NCI-H748 (cell line): ENCODE measurements at regions not wholly inside any gene's neighbourhood (a gene's known extent, or its start where the extent isn't known, plus 50 kb on each side); places are given as distances from the start of the nearest gene placed in this dataset.
"Not testable (repeated sequence)": the region's sequence is repeated elsewhere in the genome, so short reads cannot be mapped to it uniquely, and the experiment has no call there.

Experiments used
- DNase-seq: peaks from one replicate; lab custom pipeline; 2025; ENCODE audit not compliant: unreplicated experiment; lab: John Stamatoyannopoulos, UW

DNA sequence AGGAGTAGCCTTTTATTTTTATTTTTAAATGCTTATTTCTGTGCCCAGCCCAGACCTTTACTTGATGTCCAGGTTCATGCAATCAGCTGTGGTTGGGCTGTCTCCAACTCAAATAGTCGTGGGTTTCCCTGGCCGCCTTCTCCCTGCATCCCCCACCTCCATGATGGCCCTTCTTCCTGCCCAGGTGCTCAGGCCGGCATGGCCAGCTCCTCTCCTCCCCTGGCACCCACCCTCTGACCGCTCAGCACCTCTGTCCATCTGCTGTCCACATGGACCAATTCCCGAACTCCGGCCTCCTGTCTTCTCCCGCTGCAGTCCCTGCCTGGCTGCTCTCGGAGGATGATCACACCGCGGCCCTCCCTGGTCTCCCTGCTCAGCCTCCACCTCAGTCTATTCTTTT is 81.2 kb upstream of the SULF2 start:
- DNase-seq: no peak

GRCh38 chr20:47865912-47866311 is 80.6 kb upstream of the SULF2 start:
- DNase-seq: no peak

GRCh38 chr20:47865451-47865850 is 80.2 kb upstream of the SULF2 start:
- DNase-seq: no peak

DNA sequence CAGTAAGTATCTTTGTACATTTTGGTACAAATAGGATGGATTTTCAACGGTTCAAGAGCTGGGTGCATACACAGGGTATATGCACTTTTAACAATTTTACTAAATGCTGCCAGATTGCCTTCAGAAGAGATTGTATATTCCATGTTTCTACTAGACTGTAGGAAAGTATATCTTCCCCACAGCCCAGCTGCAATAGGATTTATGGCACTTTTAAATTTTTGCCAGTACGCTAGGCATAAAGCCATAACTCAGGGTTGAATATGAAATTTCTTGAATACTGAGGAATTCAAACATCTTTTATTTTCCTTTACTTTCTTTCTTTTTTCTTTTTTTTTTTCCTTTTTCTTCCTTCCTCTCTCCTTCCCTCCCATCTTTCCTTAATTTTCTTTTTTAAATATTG is 78.7 kb upstream of the SULF2 start:
- DNase-seq: no peak

- no peak for DNase-seq
Observed at GRCh38 chr20:47863315-47863965, 78.2 kb upstream of the SULF2 start.

DNA sequence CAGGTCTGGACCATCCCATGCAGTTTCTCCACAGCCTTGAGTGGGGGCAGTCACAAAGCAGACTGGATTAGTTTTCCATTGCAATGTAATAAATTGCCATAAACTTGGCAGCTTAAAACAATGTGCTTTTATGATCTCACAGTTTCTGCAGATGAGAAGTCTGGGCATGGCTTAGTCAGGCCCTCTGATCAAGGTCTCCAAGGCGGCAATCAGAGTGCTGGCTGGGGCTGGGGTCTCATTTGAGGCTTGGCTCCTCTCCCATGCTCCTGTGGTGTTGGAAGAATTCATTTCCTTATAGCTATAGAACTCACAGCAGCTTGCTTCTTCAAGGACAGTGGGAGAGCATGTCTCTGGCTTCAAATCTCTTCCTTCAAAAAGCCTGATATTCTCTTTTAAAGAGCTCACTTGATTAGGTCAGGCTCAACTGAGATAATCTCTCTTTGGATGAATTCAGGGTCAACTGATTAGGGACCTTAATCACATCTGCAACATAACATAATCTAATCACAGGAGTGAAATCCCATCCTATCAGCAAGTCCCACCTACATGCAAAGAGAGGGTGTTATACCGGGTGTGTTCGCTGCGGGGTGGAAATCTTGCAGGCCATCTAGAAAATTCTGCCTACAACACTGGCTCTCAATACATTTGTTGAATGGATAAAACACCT is 77.4 kb upstream of the SULF2 start:
- no peak for DNase-seq

DNA sequence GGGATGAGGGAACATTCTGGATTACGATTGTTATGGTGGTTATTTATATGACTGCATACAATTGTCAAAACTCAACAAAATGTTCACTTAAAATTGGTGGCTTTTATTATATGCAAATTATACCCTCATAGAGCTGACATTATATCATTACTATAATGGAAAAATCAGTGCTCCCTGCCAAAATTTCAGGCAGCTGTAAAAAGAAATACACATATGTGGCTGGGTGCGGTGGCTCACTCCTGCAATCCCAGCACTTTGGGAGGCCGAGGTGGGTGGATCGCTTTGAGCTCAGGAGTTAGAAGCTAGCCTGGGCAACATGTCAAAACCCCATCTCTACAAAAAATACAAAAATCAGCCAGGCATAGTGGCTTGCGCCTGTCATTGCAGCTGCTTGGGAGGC is 75.8 kb upstream of the SULF2 start:
- no peak for DNase-seq

DNA sequence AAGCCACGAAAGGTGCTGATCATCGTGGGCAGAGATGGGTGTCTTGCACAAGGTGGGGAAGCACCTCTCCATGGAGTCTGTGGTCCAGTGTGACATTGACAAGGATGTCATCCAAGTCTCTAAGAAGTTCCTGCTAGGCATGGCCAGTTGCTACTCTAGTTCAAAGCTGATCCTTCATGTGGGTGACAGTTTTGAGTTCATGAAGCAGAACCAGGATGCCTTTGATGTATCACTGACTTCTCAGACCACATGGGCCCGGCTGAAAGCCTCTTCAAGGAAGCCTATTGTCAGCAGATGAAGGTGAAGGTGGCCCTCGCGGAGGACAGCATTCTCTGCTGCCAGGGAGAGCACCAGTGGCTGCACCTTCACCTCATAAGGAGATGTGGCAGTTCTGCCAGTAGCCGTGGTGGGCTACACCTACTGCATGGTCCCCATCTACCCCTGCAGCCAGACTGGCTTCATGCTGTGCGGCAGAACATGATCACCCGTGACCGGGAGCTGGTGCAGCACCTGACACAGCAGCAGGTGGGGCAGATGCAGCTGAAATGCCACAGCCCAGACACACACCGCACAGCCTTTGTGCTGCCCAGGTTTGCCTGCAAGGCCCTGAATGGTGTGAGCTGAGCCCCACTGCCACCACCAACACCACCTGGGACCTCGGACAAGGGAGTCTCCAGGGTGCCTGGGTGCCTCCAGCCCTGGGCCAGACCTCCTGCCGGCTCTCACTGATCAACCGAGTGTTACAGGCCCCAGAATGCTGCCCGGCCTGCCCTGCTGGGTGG is 75.0 kb upstream of the SULF2 start:
- DNase-seq: no peak

GRCh38 chr20:47859278-47859677 is 74.0 kb upstream of the SULF2 start:
- peak; percentile 77 for DNase-seq

DNA sequence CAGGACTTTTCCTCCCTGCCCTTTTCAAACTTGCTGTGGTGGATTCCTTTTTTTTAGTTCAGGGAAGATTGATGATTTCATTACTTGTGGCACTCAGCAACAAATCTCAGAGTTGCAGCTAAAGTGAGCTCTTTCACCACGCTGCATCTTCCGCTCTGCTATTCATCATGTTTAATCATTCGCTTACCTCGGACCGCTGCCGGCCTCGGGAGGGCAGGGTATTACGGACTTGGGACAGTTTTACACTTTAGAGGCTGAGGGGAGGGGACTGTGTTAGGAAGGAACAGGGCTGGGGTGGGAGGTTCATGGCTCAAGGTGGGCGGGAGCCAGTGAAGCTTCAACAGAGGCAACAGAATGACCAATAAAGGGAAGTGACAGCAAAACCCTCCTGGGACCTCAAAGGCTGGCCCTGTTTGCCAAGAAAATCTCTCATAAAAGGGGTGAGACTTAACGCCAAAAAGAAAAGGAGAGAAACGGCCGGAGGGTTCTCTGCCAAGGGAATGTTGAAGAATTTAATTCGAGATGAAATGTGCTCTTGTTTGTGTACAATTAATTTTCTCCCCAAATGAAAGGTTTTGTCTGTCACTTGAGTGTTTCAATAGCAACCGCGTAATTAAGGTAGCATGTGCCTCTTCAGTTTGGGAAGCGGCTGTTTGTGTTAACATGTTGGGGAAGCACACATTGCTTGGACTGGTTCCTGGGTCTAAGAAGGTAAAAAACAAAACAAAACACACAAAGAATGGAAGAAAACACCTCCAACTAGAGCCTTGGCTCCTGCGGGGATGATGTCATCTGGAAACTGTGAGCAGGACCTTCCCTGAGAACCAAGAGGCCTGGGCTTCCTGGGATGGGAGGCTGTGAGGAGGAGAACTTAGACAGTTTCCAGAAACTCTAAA is 72.5 kb upstream of the SULF2 start:
- peak; percentile 73 for DNase-seq

DNA sequence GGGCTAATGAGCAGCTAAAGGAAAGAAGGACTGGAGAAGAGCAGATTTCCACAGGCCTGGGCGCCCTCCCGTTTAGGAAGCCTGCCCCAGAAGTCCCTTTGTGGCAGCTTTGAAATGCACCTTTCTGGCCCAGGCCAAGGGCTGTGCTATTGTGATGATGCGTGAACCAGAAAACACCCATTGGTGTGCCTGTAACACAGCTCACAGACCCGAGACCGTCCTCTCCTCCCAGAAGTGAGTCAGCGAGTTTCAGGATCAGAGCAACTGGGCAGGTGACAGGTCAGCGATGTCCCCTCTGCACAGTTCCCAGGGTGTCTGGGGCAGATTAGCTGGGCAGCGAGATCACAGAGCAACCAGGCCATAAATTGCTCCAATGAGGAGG is 71.9 kb upstream of the SULF2 start:
- DNase-seq: no peak

GRCh38 chr20:47855799-47856198 is 70.5 kb upstream of the SULF2 start:
- no peak for DNase-seq

GRCh38 chr20:47854687-47855212 is 69.5 kb upstream of the SULF2 start:
- DNase-seq: peak; percentile 67

GRCh38 chr20:47851774-47852173 is 66.5 kb upstream of the SULF2 start:
- DNase-seq: no peak

DNA sequence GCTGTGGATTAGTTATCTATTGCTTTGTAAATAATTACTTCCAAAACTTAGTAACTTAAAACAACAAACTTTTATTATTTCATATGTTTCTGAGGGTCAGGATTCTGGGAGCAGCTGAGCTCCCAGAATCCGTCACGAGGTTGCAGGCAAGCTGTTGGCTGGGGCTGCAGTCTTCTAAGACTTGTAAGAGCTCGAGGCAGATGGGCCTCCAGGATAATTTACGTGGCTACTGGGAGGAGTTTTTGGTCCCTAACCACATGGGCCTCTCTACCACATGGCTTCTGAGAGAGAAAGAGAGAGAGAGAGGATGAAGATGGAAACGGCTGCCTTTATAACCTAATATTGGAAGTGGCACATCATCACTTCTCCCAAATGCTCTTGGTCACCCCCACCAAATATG is 64.9 kb upstream of the SULF2 start:
- no peak for DNase-seq

DNA sequence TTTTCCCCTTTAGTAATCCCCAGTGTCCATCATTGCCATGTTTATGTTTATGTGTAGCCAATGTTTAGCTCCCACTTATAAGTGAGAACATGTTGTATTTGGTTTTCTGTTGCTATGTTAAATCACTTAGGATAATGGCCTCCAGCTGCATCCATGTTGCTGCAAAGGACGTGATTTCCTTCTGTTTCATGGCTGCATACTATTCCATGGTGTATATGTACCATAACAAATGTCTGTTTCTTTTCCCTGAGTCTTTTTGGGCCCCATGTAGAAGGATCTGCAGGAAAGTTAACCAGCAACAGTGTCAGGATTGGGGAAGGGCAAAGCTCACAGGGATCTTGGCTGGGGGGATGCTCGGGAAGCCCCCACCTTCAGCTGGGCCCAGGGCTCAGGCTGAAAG is 64.3 kb upstream of the SULF2 start:
- DNase-seq: no peak

DNA sequence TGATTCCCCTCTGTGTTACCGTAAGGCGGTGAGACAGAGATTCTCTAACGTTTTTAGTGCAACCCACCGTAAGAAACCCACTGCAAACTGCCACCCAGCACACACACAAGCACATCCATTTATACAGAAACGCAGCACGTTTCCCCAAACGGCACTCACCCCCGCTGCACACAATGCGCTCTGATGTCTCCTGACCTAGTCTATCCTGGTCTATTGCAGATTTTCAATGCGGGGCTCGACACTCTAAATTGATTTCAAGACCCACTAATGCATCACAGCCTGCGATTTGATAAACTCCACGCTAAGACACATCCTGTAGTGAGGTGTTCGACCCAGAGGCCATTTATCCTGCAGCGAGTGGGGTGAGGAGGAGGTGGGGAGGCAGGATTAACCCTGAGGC is 63.7 kb upstream of the SULF2 start:
- peak; percentile 1 for DNase-seq

GRCh38 chr20:47848534-47848933 is 63.3 kb upstream of the SULF2 start:
- not testable (repeated sequence) for DNase-seq

DNA sequence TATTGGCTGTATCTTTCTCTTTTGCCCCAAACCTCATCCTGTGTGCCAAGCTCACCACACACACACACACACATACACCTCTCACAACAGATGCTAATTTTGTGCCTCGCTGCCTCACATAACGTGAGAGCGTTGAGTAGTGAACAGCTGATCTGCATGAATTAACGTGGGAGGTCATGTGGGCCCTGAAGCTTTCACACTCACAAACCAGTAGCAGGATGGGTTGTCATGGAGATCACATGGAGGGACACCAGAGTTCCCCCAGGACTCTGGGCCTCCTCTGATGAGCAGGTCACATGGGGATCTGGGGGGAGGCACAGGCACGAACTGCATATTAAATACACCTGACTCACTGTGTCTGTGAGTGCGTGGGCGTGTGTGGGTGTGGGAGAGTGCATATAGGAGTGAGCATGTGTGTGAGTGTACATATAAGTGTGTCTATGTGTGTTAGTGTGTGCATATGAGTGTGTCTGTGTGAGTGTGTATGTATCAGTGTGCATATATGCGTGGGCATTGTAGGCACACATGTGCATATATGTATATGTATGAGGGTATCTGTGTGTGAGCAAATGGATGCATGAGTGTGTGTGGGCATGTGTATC is 62.7 kb upstream of the SULF2 start:
- peak; percentile 12 for DNase-seq

DNA sequence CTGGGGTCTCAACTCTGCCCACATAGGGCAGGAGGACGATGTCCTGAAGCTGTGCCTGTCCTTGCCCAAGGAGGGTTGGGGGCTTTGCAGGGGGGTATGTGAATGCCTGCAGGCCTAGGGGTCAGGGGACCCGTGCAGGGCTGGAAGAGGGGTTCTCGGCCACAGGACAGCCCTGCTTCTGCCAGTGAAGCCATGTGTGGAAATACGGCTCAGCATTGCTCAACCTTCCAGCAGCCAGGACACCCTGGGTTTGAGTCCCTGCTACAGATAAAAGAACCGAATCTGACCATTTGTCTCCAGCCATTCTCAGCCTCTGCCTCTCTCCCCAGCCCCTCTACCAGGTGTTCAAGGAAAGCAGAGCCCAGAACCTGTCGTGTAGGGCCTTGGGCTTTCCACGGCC is 61.9 kb upstream of the SULF2 start:
- DNase-seq: not testable (repeated sequence)

DNA sequence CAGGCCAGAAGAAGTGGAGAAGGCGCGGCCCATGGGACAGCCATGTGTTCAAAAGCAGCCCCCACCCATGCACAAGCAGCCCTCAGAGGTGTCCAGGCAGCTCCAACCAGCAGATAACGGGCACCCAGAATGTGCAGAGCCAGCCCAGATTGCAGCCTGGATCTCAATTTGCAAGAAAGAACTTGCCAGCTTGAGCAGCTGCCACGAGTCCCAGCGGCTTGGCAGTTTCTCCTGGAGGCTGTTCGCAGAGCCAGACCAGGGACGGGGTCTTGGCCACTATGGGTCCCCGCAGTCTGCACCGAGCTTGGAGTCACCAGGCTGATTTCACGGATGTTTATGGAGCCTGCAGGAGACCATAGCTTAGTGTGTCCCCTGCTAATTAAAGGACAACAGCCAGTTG is 61.4 kb upstream of the SULF2 start:
- not testable (repeated sequence) for DNase-seq
